ENCODE measurements at regions not wholly inside any gene's neighbourhood (a gene's known extent, or its start where the extent isn't known, plus 50 kb on each side); places are given as distances from the start of the nearest gene placed in this dataset.

DNA sequence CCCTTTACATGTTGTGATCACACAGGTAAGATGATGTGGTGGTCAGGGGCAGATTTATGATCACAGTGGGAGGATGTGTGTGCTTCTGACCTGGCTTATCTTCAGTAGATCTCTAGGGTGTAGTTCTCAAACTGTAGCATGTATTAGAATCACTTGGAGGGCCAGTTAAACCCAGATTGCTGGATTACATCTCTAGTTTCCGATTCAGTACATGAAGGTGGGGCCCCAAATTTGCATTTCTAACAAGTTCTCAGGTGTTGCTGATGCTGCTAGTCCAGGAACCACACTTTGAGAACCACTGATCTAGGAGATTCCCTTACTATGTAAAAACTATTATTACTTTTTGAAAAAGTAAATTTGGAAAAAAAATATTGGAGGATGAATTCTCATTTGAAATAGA is 199.3 kb upstream of the GOLIM4 start:
- TF ChIP-seq EZH2 (IDR thresholded peaks at IDR 0.05) (no peak), POLR2AphosphoS5 (IDR thresholded peaks at IDR 0.05; ENCODE audit: low read depth, low read length) (no peak), ZNF274 (IDR thresholded peaks at IDR 0.05; ENCODE audit: low read depth, low read length) (no peak), JUND (IDR thresholded peaks at IDR 0.05) (no peak), POLR2A (IDR thresholded peaks at IDR 0.05; ENCODE audit: borderline replicate concordance, extremely low read depth, insufficient read depth, insufficient read length) (no peak), EZH2phosphoT487 (IDR thresholded peaks at IDR 0.05; ENCODE audit: borderline replicate concordance) (no peak), YY1 (IDR thresholded peaks at IDR 0.05; ENCODE audit: extremely low read depth, insufficient replicate concordance, low read depth, low read length) (no peak), TCF7L2 (IDR thresholded peaks at IDR 0.05; ENCODE audit: borderline replicate concordance, extremely low read depth, insufficient read depth, insufficient read length) (no peak), SP1 (IDR thresholded peaks at IDR 0.05; ENCODE audit: low read depth) (no peak), ZFX (IDR thresholded peaks at IDR 0.05) (no peak), EGR1 (IDR thresholded peaks at IDR 0.05; ENCODE audit: low read depth) (no peak)
- TF ChIP-seq, protein P1, sequence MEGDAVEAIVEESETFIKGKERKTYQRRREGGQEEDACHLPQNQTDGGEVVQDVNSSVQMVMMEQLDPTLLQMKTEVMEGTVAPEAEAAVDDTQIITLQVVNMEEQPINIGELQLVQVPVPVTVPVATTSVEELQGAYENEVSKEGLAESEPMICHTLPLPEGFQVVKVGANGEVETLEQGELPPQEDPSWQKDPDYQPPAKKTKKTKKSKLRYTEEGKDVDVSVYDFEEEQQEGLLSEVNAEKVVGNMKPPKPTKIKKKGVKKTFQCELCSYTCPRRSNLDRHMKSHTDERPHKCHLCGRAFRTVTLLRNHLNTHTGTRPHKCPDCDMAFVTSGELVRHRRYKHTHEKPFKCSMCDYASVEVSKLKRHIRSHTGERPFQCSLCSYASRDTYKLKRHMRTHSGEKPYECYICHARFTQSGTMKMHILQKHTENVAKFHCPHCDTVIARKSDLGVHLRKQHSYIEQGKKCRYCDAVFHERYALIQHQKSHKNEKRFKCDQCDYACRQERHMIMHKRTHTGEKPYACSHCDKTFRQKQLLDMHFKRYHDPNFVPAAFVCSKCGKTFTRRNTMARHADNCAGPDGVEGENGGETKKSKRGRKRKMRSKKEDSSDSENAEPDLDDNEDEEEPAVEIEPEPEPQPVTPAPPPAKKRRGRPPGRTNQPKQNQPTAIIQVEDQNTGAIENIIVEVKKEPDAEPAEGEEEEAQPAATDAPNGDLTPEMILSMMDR (IDR thresholded peaks at IDR 0.05 in 2 of 3, conservative IDR thresholded peaks at IDR 0.05 in 1 of 3; ENCODE audit: borderline replicate concordance in 1 of 3, insufficient read depth in 1 of 3, low read depth in 2 of 3, low read length in 2 of 3): no peak
- TF ChIP-seq, protein P2, sequence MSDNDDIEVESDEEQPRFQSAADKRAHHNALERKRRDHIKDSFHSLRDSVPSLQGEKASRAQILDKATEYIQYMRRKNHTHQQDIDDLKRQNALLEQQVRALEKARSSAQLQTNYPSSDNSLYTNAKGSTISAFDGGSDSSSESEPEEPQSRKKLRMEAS (IDR thresholded peaks at IDR 0.05): no peak
